ENCODE measurements at regions not wholly inside any gene's neighbourhood (a gene's known extent, or its start where the extent isn't known, plus 50 kb on each side); places are given as distances from the start of the nearest gene placed in this dataset.

DNA sequence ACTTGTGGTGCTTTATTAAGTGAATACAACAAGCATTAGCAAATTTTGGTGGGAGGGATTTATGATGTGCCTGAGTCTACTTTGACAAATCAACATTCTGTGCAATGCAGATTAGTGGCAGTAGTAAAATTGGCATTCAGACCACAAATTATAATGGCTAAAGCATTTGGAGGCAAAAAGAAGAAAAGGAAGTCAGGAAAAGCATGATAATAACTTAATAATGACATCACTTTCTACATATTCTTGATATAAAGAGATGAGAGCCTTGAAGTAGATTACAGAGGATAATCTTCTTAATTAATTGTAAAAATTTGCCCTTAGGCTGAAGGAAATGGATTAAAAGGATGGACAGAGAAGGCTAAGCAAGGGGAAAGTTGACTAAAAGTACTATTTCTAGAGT lies 126.0 kb downstream of the SLC6A15 start:
- TF ChIP-seq YY1 (IDR thresholded peaks at IDR 0.05; ENCODE audit: insufficient read depth, insufficient read length) = no peak
- no peak for TF ChIP-seq SUZ12 (IDR thresholded peaks at IDR 0.05; ENCODE audit: extremely low read depth, insufficient read depth, insufficient read length)
- no peak for TF ChIP-seq ZNF274 (IDR thresholded peaks at IDR 0.05; ENCODE audit: low read depth, low read length)
